Glomerular visceral epithelial cell (primary cell): ENCODE measurements at regions not wholly inside any gene's neighbourhood (a gene's known extent, or its start where the extent isn't known, plus 50 kb on each side); places are given as distances from the start of the nearest gene placed in this dataset.

Experiments used
- DNase-seq: peaks from one replicate; pipeline ENCODE4 v3.0.0-alpha.2; 2016; ENCODE audit errors: extremely low spot score

GRCh38 chr18:46321955-46322354 is 217.8 kb downstream of the HAUS1 start:
- no peak for DNase-seq

DNA sequence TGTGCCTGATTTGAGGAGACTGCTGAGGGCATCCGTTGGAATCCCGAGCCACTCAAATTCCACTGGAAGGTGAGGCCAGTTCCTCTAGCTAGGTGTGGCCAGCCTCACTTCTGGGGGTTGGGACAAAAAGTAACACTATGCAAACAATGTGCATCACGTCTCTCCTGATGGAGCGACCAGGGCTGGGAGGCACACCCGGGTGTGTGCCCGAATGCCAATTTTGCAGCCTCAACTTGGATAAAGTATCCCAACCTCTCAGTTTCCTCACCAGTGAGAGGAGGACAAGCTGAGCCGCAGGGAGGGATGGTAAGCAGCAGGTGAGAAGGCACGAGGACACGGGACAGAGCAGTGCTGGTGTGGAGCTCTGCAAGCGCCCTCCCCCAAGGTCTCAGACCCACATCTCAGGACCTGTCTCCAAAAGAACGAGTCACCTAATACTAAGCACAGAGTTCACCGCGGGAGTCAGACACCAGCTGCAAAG is 218.3 kb downstream of the HAUS1 start:
- DNase-seq = peak; percentile 36

DNA sequence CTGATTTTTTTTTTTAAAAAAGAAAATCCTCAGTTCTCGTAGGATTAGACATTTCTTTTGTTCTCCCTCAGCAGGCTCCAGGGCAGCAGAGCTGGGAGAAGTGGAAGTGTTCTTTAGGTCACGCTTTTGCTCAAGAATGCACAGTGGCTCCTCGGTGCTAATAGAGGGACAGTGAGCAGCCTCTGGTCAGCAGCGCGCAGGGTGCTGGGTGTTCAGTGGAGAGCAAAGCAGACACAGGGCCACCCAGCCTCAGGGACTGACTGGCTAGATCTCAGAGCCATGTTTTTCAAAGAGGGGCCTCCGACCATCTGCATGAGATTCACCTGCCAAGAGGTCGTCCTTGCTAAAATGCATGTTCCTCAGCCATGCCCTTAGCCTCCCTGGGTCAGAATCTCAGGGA is 218.8 kb downstream of the HAUS1 start:
- DNase-seq = no peak

GRCh38 chr18:46324087-46324955 is 220.1 kb downstream of the HAUS1 start:
- peak; percentile 65 for DNase-seq

- no peak for DNase-seq
These were observed 221.7 kb downstream of the HAUS1 start for GRCh38 chr18:46325895-46326294.

DNA sequence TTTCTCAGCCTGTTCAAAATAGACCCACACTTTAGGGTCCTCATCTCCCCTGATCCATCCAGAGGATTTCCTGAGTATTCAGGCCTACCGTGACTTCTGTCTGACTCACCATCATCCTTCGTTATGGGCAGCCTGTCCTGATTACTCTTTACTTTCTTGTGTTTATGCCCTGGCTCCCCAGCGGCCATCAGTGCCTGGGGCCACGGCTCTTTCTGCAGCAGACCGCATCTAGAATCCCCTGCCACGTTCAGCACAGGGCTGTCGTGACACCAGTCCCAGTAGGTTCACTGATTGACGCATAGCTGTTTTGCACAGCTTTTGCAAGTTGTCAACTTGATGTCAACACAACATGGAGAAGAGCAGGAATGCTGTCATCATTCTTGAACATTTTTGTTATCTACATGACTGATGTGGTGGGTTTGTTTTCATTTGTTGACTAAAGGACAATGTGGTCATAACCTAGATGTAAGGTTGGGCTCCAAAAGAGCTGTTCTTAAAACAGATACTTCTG is 225.6 kb downstream of the HAUS1 start:
- DNase-seq = no peak

- no peak for DNase-seq
These were observed 227.1 kb downstream of the HAUS1 start for GRCh38 chr18:46331316-46331715.

GRCh38 chr18:46332286-46332801 is 228.2 kb downstream of the HAUS1 start:
- DNase-seq = no peak

DNA sequence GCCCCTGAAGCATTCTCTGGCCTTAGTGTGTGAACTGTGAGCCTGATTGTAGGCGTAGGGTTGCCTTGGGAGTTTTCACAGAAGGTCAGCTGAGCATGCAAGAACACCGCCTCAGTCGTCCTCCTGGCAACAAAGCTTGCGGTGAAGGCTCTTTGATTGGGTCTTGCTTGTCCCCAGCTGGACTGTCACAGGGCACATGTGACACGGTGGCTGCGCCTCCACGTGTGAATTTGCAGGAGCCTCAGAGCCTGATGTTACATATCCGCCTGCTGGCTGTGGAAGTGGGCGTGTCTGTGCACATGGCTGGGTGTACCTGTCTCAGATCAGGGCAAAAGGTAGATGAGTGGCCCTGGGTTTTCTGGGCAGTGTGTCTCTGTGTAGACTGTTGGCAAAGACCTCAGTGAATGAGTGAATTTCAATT is 228.7 kb downstream of the HAUS1 start:
- no peak for DNase-seq

DNA sequence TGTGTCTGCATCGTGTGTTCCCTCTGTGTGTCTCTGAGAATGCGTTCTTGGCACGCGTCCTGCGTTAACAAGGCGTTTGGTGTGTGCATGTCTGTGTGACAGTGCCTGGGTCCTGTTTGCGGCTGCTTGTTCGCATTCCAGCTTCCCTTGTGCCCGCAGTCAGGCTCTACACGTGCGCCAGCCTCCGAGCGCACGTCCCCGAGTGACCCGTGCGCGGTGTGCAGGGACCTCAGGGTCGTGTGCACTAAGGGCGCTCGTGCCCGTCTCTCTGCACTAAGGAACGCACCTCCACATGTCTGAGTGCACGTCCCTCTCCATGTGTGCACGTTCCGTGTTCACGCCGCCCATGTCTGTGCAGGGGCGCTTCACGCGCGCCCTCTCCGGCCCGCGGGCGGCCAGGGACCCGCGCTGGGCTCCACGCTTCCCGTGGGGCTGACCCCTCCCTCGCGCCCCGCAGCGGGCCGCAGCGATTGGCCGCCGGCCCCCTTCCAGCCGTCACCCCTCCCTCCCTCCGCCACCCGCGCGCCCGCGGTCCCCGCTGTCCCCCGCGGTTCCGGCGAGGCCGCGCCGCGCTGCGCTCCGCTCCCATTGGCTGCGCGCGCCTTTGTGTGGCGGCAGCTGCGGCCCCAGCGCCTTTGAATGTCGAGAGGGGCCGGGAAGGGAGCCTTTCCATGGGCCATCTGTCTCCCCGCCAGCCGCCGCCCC is 229.4 kb downstream of the HAUS1 start:
- peak; percentile 5 for DNase-seq

DNA sequence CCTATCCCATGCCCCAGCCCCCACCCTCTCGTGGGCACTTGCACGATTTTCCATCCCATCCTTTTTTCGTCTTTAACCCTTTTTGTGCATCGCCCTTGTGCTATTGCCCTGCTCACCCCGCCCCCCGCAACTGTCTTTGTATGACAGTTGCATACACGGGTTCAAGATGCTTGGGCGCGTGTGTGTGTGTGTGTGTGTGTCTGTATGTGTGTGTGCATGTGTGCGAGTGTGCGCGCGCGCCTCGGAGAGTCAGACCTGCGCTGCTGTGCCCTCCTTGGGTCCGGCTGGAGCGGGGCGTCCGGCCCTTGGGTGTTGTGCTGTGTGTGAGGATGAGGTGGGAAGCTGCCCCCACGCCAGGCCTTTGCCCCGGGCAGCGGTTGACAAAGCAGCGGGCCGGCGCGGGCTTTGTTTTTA is 230.7 kb downstream of the HAUS1 start:
- no peak for DNase-seq

- DNase-seq = no peak
These were observed 231.4 kb downstream of the HAUS1 start for GRCh38 chr18:46335534-46336101.

- DNase-seq = no peak
These were observed 232.3 kb downstream of the HAUS1 start for GRCh38 chr18:46336278-46337111.

- no peak for DNase-seq
These were observed 233.1 kb downstream of the HAUS1 start for GRCh38 chr18:46337271-46337670.

DNA sequence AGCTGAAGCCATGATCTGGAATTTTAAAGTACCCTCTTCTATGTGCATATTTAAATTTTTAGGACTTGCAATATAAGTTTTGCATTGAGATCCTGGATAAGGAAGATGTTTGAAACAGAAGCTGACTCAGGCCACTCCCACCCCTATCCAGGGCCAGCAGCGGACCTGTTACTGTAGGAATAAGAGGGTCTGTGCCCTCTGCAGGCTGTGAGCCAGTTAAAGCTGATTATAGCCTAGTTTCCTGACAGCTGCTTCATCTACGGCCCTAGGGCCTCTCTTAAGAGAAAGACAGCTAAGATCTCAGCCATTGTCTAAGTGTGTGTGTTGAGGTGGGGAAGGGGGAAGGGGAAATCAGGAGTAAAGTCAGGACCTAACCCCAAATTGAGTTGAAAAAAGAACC is 234.0 kb downstream of the HAUS1 start:
- no peak for DNase-seq

GRCh38 chr18:46338766-46339165 is 234.6 kb downstream of the HAUS1 start:
- DNase-seq = no peak

GRCh38 chr18:46340716-46341115 is 236.5 kb downstream of the HAUS1 start:
- no peak for DNase-seq

GRCh38 chr18:46341986-46342525 is 237.9 kb downstream of the HAUS1 start:
- DNase-seq = no peak

GRCh38 chr18:46343456-46343855 is 239.3 kb downstream of the HAUS1 start:
- DNase-seq = no peak

DNA sequence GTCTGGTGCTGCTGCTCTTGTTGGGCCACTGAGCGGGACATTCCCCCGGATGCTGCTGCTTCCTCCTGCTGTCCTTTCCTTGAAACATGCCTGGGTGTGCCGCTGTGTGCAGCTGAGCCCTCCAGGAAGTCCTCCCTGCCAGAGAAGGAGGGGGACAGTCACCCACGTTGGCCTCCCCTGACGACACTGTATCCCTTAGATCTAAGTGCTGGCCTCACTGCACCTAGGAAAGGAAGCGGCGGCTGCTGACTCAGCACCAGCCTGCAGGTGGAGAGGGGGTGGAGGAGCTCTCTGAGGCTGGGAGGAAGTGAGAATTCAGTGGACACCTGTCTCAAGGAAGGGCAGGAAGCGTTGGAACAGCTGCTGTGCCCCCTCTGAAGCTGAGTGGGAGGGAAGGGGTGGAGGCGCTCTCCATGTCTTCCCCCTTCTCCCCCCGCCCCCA is 239.8 kb downstream of the HAUS1 start:
- DNase-seq = peak; percentile 18
